Suprapubic skin (tissue), 4 donors: ENCODE measurements at regions not wholly inside any gene's neighbourhood (a gene's known extent, or its start where the extent isn't known, plus 50 kb on each side); places are given as distances from the start of the nearest gene placed in this dataset.

Experiments used
- EP300 ChIP-seq: sonication (generic); formaldehyde crosslinking; IDR thresholded peaks from one replicate; pipeline ENCODE4 v1.6.1; 2017; ENCODE audit warnings: antibody characterized with exemption
- POLR2A ChIP-seq, 2 donors: fragments of 450-650 bp; IDR thresholded peaks; one replicate each; pipeline ENCODE4 v1.6.1; 2017; ENCODE audit warnings: antibody characterized with exemption in 2 of 2, mild to moderate bottlenecking in 2 of 2, moderate library complexity in 2 of 2
- POLR2AphosphoS5 ChIP-seq, 3 donors: sonication (generic); formaldehyde crosslinking; IDR thresholded peaks; one replicate each; pipeline ENCODE4 v1.6.1; 2017; ENCODE audit warnings: antibody characterized with exemption in 3 of 3
- TF ChIP-seq, protein P1 (sequence below), 2 donors: fragments of 200-600 bp in 1 of 2; fragments of 450-650 bp in 1 of 2; sonication (generic) in 1 of 2; IDR thresholded peaks; one replicate each; pipeline ENCODE4 v1.5.1; 2016 to 2019; ENCODE audit warnings: antibody characterized with exemption in 2 of 2, mild to moderate bottlenecking in 1 of 2, moderate library complexity in 1 of 2

DNA sequence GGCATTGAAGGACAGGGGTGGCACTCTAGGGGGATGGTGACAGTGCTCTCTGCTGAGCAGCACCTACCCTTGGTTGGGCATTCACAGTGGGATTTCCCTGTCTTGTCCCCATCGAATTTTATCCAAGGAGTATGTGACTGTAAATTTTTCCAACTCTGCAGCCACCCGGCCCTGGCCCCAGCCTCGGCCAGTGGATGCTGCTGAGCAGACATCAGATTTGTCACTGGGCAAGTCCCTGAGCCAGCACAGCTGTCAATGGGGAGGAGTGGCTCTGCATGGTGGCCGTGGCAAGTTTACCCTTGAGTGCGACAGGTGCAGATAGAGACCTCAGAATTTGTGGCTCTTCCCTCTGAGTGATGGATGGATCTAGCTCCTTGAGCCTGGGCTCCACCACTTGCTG lies 240.2 kb upstream of the CSF3R start:
- TF ChIP-seq POLR2AphosphoS5 (IDR thresholded peaks at IDR 0.05), result no peak
- TF ChIP-seq, protein P1, sequence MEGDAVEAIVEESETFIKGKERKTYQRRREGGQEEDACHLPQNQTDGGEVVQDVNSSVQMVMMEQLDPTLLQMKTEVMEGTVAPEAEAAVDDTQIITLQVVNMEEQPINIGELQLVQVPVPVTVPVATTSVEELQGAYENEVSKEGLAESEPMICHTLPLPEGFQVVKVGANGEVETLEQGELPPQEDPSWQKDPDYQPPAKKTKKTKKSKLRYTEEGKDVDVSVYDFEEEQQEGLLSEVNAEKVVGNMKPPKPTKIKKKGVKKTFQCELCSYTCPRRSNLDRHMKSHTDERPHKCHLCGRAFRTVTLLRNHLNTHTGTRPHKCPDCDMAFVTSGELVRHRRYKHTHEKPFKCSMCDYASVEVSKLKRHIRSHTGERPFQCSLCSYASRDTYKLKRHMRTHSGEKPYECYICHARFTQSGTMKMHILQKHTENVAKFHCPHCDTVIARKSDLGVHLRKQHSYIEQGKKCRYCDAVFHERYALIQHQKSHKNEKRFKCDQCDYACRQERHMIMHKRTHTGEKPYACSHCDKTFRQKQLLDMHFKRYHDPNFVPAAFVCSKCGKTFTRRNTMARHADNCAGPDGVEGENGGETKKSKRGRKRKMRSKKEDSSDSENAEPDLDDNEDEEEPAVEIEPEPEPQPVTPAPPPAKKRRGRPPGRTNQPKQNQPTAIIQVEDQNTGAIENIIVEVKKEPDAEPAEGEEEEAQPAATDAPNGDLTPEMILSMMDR (IDR thresholded peaks at IDR 0.05), result no peak
- no peak for TF ChIP-seq POLR2A (IDR thresholded peaks at IDR 0.05)
- TF ChIP-seq EP300, result no peak
